MCF 10A (cell line): ENCODE measurements at regions not wholly inside any gene's neighbourhood (a gene's known extent, or its start where the extent isn't known, plus 50 kb on each side); places are given as distances from the start of the nearest gene placed in this dataset.

Source experiments
- BruUV-seq: library from RNA; stranded (reverse); fragments of 400-500 nt; replicated peaks from 2 replicates; lab custom pipeline; 2021; lab: Mats Ljungman, UMichigan
- CTCF ChIA-PET: fragments of 300-600 bp; sonication (Branson Sonifier 250); formaldehyde crosslinking; extraction: SDS; loops from one replicate; lab custom pipeline; 2021; ENCODE audit warnings: antibody characterized with exemption, inconsistent platforms; lab: Yijun Ruan, JAX
- POLR2A ChIA-PET: fragments of 300-600, 350-650 bp; sonication (Branson Sonifier 250); formaldehyde crosslinking; extraction: SDS; loops from one replicate; lab custom pipeline; 2020; ENCODE audit warnings: antibody characterized with exemption, inconsistent platforms; lab: Yijun Ruan, JAX
- DNase-seq: peaks from one replicate; pipeline ENCODE4 v3.0.0-alpha.2; 2018; ENCODE audit not compliant: unreplicated experiment
- H3K27ac Mint-ChIP-seq: one replicate; pipeline ENCODE4 v1.8.0; 2022; ENCODE audit warnings: mild to moderate bottlenecking, low read depth, mixed read lengths; ENCODE audit not compliant: unreplicated experiment
- H3K27me3 Mint-ChIP-seq: one replicate; pipeline ENCODE4 v1.8.0; 2022; ENCODE audit warnings: mixed read lengths; ENCODE audit not compliant: insufficient read depth, unreplicated experiment
- H3K36me3 Mint-ChIP-seq: one replicate; pipeline ENCODE4 v1.8.0; 2022; ENCODE audit warnings: mild to moderate bottlenecking, moderate library complexity, mixed read lengths; ENCODE audit not compliant: insufficient read depth, unreplicated experiment
- H3K4me1 Mint-ChIP-seq: one replicate; pipeline ENCODE4 v1.8.0; 2022; ENCODE audit warnings: mixed read lengths; ENCODE audit not compliant: insufficient read depth, unreplicated experiment
- H3K4me3 Mint-ChIP-seq: one replicate; pipeline ENCODE4 v1.8.0; 2022; ENCODE audit warnings: mild to moderate bottlenecking, moderate library complexity, mixed read lengths; ENCODE audit not compliant: unreplicated experiment
- H3K9me3 Mint-ChIP-seq: one replicate; pipeline ENCODE4 v1.8.0; 2022; ENCODE audit warnings: mixed read lengths; ENCODE audit not compliant: unreplicated experiment
- intact Hi-C: fragments of 100-400 bp; cut with micrococcal nuclease; formaldehyde crosslinking; loops from 2 replicates; pipeline ENCODE4 v1.14.1; 2022
- TF ChIP-seq, protein P1 (sequence below): fragments of 200-600 bp; IDR thresholded peaks from one replicate; pipeline ENCODE4 v1.8.0; 2022; ENCODE audit warnings: antibody characterized with exemption, mild to moderate bottlenecking; ENCODE audit not compliant: unreplicated experiment

DNA sequence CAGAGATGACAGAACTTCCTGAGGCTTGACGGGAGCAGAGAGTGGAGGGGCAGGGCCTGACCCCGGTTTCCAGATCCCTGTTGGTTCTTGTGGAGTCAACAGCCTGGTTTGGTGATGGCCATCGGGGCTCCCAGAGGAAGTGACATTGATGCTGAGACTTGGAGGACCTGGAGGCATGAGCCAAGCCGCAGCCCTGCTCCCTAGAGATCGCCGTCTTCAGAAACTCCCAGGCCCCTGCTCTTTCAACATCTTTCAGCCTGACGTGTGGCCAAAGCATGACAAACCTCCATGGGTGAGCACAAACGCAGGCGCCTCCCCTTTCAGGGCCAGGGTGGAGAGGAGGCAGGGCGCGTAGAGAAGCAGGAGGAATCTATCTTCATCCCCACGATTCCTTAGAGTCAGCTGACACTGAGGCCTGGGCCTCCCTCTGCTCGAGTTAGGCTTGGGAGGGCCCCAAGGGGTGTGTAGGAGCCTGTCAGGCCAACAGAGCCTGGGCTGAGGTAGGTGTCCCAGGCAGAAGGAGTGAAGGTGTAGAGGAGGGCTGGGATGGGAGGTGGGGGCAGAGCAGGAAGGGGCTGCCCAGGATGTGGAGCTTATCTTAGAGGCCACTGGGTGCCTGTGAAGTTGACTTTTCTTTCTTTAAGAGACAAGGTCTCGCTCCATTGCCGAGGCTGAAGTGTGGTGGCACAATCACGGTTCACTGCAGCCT is 56.1 kb upstream of the MED9 start:
- intact Hi-C loops: no loop called here
- POLR2A ChIA-PET: no interaction called here
- CTCF ChIA-PET: no interaction called here
- Mint-ChIP-seq H3K4me3 (no peak overlapping the region), H3K27me3 (no peaks in the 10 kb centered on the region), H3K4me1 (peaks cover 10% of the 10 kb centered on the region), H3K36me3 (no peaks in the 10 kb centered on the region), H3K27ac (no peak overlapping the region), H3K9me3 (peaks cover 8% of the 10 kb centered on the region)
- TF ChIP-seq, protein P1, sequence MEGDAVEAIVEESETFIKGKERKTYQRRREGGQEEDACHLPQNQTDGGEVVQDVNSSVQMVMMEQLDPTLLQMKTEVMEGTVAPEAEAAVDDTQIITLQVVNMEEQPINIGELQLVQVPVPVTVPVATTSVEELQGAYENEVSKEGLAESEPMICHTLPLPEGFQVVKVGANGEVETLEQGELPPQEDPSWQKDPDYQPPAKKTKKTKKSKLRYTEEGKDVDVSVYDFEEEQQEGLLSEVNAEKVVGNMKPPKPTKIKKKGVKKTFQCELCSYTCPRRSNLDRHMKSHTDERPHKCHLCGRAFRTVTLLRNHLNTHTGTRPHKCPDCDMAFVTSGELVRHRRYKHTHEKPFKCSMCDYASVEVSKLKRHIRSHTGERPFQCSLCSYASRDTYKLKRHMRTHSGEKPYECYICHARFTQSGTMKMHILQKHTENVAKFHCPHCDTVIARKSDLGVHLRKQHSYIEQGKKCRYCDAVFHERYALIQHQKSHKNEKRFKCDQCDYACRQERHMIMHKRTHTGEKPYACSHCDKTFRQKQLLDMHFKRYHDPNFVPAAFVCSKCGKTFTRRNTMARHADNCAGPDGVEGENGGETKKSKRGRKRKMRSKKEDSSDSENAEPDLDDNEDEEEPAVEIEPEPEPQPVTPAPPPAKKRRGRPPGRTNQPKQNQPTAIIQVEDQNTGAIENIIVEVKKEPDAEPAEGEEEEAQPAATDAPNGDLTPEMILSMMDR: no peak
- peak; percentile 43 for DNase-seq
- BruUV-seq: no TSS peak

DNA sequence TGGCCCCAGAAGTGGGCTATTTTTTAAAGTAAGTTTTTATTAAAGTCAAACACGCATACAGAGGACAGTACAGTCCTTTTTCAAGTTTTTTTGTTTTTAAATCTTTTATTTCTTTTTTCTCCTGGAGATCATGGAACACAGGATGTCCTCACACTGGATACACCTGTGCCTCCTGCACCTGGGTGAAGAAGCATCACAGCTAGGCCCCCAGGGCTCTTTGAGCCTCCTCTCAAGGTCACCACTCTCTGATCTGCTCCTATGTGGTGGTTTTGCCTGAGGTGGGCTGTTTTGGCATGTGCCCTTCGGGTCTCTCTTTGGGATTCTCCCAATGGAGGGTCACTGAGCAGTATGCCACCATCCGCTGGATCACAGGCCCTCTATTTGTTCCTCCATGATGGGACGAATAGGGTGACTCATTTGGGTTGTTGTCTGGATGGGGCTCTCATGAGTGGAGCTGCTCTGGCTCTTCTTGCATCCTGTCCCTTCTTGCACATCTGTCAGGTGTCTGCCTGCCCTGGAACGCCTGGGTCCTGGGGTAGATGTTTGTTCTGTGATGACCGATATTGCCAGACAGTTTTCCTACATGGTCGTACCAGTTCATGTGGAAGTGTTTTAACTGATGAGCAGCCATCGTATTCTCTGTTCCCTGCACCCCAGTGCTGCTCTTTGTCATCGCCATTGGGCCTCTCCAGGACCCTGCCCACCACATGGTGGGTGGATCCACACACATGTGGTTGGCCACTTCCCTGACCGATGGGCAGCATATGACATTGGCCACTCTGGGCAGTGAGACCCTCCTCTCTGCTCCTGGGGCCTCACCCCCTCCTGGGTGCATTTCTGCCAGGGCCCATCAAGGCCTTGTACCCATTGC is 55.2 kb upstream of the MED9 start:
- Mint-ChIP-seq H3K27me3 (no peaks in the 10 kb centered on the region), H3K4me3 (no peak overlapping the region), H3K9me3 (peaks cover 8% of the 10 kb centered on the region), H3K36me3 (no peaks in the 10 kb centered on the region), H3K4me1 (peaks cover 2% of the 10 kb centered on the region), H3K27ac (no peak overlapping the region)
- TF ChIP-seq, protein P1: no peak
- POLR2A ChIA-PET: no interaction called here
- BruUV-seq: no TSS peak
- no peak for DNase-seq
- intact Hi-C loops: no loop called here
- CTCF ChIA-PET: interaction anchor here (0.6 kb wide), 1 partner anchor 1920 kb away, joined by 3 read pairs; no protein-coding TSS in a partner anchor

DNA sequence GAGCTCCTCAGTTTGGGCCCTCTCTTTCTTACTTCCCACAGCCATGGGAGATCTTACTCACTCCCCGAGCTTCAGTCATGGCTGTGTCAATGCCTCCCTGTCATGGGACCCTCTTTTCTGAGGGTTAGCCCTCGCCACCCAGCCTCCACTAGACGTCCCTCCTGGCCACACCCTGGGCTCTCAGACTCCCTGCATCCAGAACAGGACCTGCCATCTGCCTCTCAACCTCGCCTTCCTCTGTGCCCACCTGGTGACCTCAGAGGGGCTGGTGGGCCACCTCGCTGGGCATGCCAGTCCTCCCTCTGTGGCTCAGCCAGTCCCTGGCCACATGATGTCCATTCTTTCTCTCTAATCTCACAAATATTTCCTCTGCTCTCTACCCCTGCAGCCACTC is 54.6 kb upstream of the MED9 start:
- no peak for DNase-seq
- TF ChIP-seq, protein P1: no peak
- no peaks in the 10 kb centered on the region for H3K4me1 Mint-ChIP-seq
- intact Hi-C loops: no loop called here
- H3K27me3 Mint-ChIP-seq: no peaks in the 10 kb centered on the region
- H3K36me3 Mint-ChIP-seq: no peaks in the 10 kb centered on the region
- H3K4me3 Mint-ChIP-seq: no peak overlapping the region
- POLR2A ChIA-PET: no interaction called here
- CTCF ChIA-PET: no interaction called here
- BruUV-seq: no TSS peak
- no peak overlapping the region for H3K27ac Mint-ChIP-seq
- peaks cover 8% of the 10 kb centered on the region for H3K9me3 Mint-ChIP-seq

DNA sequence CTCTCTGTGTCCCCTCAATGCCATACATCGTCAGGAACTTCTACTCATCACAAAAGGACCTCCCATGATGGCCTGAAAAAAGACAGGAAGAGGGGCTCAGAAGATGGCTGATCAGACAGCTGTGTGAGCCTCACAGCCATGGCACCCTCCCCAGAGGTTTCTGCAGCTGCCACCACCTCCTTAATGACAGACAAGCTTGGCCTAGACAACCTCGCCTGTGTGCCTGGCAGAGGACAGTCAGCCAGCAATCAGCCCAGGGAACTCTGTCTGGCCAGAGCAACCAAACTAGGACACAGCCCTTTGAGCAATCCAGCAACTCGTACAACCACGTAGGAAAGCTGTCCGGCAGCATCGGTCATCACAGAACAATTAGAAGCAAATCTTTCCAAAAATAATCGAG is 54.2 kb upstream of the MED9 start:
- ChIA-PET POLR2A (no interaction called here), CTCF (interaction anchor here (0.7 kb wide), 1 partner anchor 9 kb away, joined by 5 read pairs; no protein-coding TSS in a partner anchor)
- no peak for DNase-seq
- Mint-ChIP-seq H3K36me3 (no peaks in the 10 kb centered on the region), H3K4me3 (no peak overlapping the region), H3K27me3 (no peaks in the 10 kb centered on the region), H3K9me3 (peaks cover 8% of the 10 kb centered on the region), H3K27ac (no peak overlapping the region), H3K4me1 (no peaks in the 10 kb centered on the region)
- no TSS peak for BruUV-seq
- intact Hi-C loops: no loop called here
- TF ChIP-seq, protein P1: no peak
